ENCODE measurements at regions not wholly inside any gene's neighbourhood (a gene's known extent, or its start where the extent isn't known, plus 50 kb on each side); places are given as distances from the start of the nearest gene placed in this dataset.
"Not testable (repeated sequence)": the region's sequence is repeated elsewhere in the genome, so short reads cannot be mapped to it uniquely, and the experiment has no call there.

- no peak overlapping the region for H3K4me3 ChIP-seq (ENCODE audit: low read depth, low read length)
- TF ChIP-seq, protein P1, sequence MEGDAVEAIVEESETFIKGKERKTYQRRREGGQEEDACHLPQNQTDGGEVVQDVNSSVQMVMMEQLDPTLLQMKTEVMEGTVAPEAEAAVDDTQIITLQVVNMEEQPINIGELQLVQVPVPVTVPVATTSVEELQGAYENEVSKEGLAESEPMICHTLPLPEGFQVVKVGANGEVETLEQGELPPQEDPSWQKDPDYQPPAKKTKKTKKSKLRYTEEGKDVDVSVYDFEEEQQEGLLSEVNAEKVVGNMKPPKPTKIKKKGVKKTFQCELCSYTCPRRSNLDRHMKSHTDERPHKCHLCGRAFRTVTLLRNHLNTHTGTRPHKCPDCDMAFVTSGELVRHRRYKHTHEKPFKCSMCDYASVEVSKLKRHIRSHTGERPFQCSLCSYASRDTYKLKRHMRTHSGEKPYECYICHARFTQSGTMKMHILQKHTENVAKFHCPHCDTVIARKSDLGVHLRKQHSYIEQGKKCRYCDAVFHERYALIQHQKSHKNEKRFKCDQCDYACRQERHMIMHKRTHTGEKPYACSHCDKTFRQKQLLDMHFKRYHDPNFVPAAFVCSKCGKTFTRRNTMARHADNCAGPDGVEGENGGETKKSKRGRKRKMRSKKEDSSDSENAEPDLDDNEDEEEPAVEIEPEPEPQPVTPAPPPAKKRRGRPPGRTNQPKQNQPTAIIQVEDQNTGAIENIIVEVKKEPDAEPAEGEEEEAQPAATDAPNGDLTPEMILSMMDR (IDR thresholded peaks at IDR 0.05; ENCODE audit: low read depth, low read length, missing control alignments), result no peak
- no peak for DNase-seq (ENCODE audit: low read depth)
Measured at GRCh38 chr3:3927965-3928364, 128.7 kb downstream of the LRRN1 start.

GRCh38 chr3:3941380-3941779 is 142.1 kb downstream of the LRRN1 start:
- DNase-seq (ENCODE audit: low read depth); H3K4me3 ChIP-seq (ENCODE audit: low read depth, low read length); in situ Hi-C loops (cut with HindIII; ENCODE audit: low sequenced_read_pairs): not testable (repeated sequence)

More at GRCh38 chr3:3927965-3928364, 128.7 kb downstream of the LRRN1 start:
- in situ Hi-C loops (cut with HindIII; ENCODE audit: low sequenced_read_pairs), result loop anchor here (10.0 kb wide), 1 partner anchor 73 kb away; no protein-coding TSS in a partner anchor

DNA sequence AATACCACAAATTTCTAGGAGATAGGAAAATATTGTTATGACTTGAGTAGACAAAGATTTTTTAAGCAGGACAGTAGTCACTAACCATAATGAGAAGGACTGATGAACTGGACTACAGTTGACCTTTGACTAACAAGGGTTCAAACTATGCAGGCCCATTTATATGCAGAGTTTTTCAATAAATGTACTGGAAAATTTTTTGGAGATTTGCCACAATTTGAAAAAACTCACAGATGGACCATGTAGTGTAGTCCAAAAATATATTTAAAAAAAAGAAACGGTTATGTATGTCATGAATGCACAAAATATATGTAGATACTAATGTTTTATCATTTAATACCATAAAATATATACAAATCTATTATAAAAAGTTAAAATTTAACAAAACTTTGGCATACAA is 151.8 kb downstream of the LRRN1 start:
- in situ Hi-C loops (cut with HindIII; ENCODE audit: low sequenced_read_pairs), result no loop called here
- TF ChIP-seq, protein P1 (IDR thresholded peaks at IDR 0.05; ENCODE audit: low read depth, low read length, missing control alignments), result no peak
- no peak for DNase-seq (ENCODE audit: low read depth)
- no peak overlapping the region for H3K4me3 ChIP-seq (ENCODE audit: low read depth, low read length)

DNA sequence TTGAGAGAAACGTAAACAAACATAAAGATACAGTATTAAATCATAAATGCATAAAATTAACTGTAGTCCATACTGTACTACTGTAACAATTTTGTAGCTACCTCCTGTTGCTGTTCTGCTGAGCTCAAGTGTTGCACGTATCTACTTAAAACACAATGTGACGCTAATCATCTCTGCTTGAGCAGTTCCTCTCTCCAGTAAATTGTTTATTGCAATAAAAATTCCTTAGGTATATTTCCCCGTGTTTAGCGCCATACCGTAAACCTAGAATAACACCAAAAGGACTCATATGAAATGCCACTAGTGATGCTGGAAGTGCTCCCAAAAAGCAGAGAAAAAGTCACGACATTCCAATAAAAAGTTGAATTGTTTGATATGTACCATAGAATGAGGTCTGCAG is 152.3 kb downstream of the LRRN1 start:
- no peak for DNase-seq (ENCODE audit: low read depth)
- H3K4me3 ChIP-seq (ENCODE audit: low read depth, low read length), result no peak overlapping the region
- in situ Hi-C loops (cut with HindIII; ENCODE audit: low sequenced_read_pairs), result no loop called here
- TF ChIP-seq, protein P1 (IDR thresholded peaks at IDR 0.05; ENCODE audit: low read depth, low read length, missing control alignments), result no peak

GRCh38 chr3:3962867-3963266 is 163.6 kb downstream of the LRRN1 start:
- H3K4me3 ChIP-seq (ENCODE audit: low read depth, low read length); in situ Hi-C loops (cut with HindIII; ENCODE audit: low sequenced_read_pairs); DNase-seq (ENCODE audit: low read depth): not testable (repeated sequence)

DNA sequence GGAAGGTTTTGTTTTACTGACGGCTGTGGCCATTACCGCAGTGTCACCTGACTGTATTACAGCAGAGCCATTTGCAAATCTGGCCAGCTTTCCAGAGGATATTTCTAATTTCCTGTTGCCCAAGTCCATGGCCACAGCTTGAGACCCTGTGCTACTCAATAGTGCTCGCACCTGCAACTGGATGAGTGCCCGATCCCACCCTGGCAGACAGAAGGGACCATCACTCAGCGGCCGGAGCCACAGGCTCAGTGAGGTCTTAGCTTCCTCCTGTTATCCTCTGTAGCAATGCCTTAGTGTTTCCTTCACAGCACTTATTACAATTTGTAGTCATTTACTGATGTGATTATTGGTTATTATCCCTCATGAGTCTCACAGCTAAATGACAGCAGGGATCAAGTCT is 184.8 kb downstream of the LRRN1 start:
- in situ Hi-C loops (cut with HindIII; ENCODE audit: low sequenced_read_pairs), result no loop called here
- TF ChIP-seq, protein P1 (IDR thresholded peaks at IDR 0.05; ENCODE audit: low read depth, low read length, missing control alignments), result no peak
- no peak overlapping the region for H3K4me3 ChIP-seq (ENCODE audit: low read depth, low read length)
- no peak for DNase-seq (ENCODE audit: low read depth)

DNA sequence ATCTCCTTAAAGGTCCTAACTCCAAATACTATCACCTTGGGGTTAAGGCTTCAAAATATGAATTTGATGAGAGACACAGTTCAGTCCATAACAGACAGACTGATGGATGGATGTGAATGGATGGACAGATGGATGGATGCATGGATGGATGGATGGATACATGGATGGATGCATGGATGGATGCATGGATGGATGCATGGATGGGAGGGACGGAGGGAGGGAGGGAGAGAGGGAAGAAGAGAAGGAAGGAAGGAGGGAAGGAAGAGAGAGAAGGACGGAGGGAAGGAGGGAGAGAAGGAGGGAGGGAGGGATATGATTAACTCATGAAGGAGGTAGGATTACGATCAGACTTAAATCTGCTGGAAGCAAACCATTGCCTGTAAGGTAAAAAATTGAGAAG is 192.4 kb downstream of the LRRN1 start:
- H3K4me3 ChIP-seq (ENCODE audit: low read depth, low read length), result no peak overlapping the region
- in situ Hi-C loops (cut with HindIII; ENCODE audit: low sequenced_read_pairs), result no loop called here
- TF ChIP-seq, protein P1 (IDR thresholded peaks at IDR 0.05; ENCODE audit: low read depth, low read length, missing control alignments), result no peak
- no peak for DNase-seq (ENCODE audit: low read depth)

DNA sequence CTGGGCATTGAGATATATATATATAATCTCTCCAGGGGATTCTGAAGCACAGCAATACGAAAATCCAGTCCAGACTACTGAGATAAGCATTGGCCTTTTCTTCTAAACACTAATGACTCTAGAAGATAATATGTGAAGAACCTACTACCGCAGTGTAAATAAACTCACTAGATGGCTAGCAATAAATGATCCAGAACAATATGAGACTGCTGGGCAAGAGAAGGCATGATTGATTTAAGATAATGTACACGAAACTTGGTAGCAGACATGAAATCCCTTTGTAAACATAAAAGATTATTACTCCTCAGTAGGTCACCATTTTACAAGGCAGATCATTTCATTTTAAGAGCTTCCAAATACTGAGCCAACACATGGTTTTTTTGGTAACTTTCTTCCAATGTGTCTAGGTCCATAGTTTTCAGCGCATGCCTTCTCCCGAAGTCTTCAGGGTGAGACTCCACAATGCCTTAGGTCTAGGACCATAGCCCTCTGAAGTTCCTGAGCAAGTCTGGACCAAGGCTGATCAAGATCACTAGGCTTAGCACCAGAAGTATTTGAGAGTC is 193.2 kb downstream of the LRRN1 start:
- TF ChIP-seq, protein P1 (IDR thresholded peaks at IDR 0.05; ENCODE audit: low read depth, low read length, missing control alignments), result no peak
- in situ Hi-C loops (cut with HindIII; ENCODE audit: low sequenced_read_pairs), result no loop called here
- no peak overlapping the region for H3K4me3 ChIP-seq (ENCODE audit: low read depth, low read length)
- DNase-seq (ENCODE audit: low read depth), result no peak
